Gastroesophageal sphincter (tissue), 4 donors: ENCODE measurements at regions not wholly inside any gene's neighbourhood (a gene's known extent, or its start where the extent isn't known, plus 50 kb on each side); places are given as distances from the start of the nearest gene placed in this dataset.

Experiments used
- ATAC-seq: fragments of 150-250 bp; one replicate; pipeline ENCODE4 v1.9.1; 2016; ENCODE audit warnings: mild to moderate bottlenecking, moderate library complexity
- H3K27ac ChIP-seq, 4 donors: fragments of 200-600 bp; sonication (generic) in 3 of 4; 1 replicate in 3 of 4; 2 replicates in 1 of 4; pipeline ENCODE4 v1.5.1; 2016 to 2019
- H3K27me3 ChIP-seq: fragments of 200-600 bp; sonication (generic); one replicate; pipeline ENCODE4 v1.5.1; 2019
- H3K36me3 ChIP-seq, 2 donors: fragments of 200-600 bp; sonication (generic); one replicate each; pipeline ENCODE4 v1.5.1; 2019; ENCODE audit warnings: control low read depth in 1 of 2
- H3K4me1 ChIP-seq, 3 donors: fragments of 200-600 bp; sonication (generic); 1 replicate in 2 of 3; 2 replicates in 1 of 3; pipeline ENCODE4 v1.5.1; 2016 to 2019; ENCODE audit warnings: control low read depth in 2 of 3
- H3K4me3 ChIP-seq, 2 donors: fragments of 200-600 bp; sonication (generic); one replicate each; pipeline ENCODE4 v1.5.1; 2019; ENCODE audit warnings: mild to moderate bottlenecking in 1 of 2, moderate library complexity in 1 of 2
- H3K9me3 ChIP-seq, 3 donors: fragments of 200-600 bp; sonication (generic); one replicate each; pipeline ENCODE4 v1.5.1; 2017 to 2019; ENCODE audit warnings: control low read depth in 2 of 3
- EP300 ChIP-seq: sonication (generic); formaldehyde crosslinking; IDR thresholded peaks from one replicate; pipeline ENCODE4 v1.6.1; 2017; ENCODE audit warnings: antibody characterized with exemption, mild to moderate bottlenecking
- POLR2A ChIP-seq, 2 donors: fragments of 450-650 bp; IDR thresholded peaks; one replicate each; pipeline ENCODE4 v1.6.1; 2017; ENCODE audit warnings: antibody characterized with exemption in 2 of 2, mild to moderate bottlenecking in 2 of 2, moderate library complexity in 1 of 2
- POLR2AphosphoS5 ChIP-seq: sonication (generic); formaldehyde crosslinking; IDR thresholded peaks from one replicate; pipeline ENCODE4 v1.6.1; 2017; ENCODE audit warnings: antibody characterized with exemption
- WGBS, 2 donors: methylation state at CpG; one replicate each; pipeline ENCODE4 v1.1.5; 2018; ENCODE audit warnings: low coverage in 1 of 2; 5-methylcytosine and 5-hydroxymethylcytosine counted together
- TF ChIP-seq, protein P1 (sequence below), 4 experiments: fragments of 200-600 bp in 2 of 4; fragments of 450-650 bp in 2 of 4; sonication (generic) in 1 of 4; IDR thresholded peaks; one replicate each; pipeline ENCODE4 v1.5.1; 2017 to 2019; ENCODE audit warnings: antibody characterized with exemption in 4 of 4, mild to moderate bottlenecking in 2 of 4, moderate library complexity in 2 of 4

DNA sequence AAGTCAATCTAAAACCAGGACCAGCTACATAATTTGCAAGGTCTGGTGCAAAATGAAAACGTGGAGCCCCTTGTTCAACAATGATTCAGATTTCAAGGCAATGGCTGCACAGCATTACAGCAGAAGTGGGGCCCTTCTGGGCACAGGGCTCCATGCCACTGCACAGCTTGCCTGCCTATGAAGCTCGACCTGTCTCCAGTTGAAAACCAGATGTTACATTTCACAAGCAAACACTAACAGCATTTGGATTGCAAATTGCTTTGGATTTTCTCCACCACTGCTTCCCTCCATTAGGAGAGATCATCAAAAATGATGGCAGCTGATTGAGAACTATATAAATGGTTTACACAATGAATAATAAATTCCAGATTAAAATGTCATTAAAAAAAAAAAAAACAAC is 551.4 kb upstream of the ZFHX3 start:
- ATAC-seq = no peak
- 24 to 37% methylated on average over 2 of the region's 2 CpGs for WGBS, 2 donors
- Histone ChIP-seq H3K4me1 (no peaks in the 10 kb centered on the region), H3K27me3 (no peaks in the 10 kb centered on the region), H3K9me3 (no peaks in the 10 kb centered on the region), H3K36me3 (no peaks in the 10 kb centered on the region), H3K27ac (no peak overlapping the region), H3K4me3 (no peak overlapping the region)
- TF ChIP-seq POLR2A (IDR thresholded peaks at IDR 0.05) = no peak
- no peak for TF ChIP-seq POLR2AphosphoS5
- TF ChIP-seq, protein P1, sequence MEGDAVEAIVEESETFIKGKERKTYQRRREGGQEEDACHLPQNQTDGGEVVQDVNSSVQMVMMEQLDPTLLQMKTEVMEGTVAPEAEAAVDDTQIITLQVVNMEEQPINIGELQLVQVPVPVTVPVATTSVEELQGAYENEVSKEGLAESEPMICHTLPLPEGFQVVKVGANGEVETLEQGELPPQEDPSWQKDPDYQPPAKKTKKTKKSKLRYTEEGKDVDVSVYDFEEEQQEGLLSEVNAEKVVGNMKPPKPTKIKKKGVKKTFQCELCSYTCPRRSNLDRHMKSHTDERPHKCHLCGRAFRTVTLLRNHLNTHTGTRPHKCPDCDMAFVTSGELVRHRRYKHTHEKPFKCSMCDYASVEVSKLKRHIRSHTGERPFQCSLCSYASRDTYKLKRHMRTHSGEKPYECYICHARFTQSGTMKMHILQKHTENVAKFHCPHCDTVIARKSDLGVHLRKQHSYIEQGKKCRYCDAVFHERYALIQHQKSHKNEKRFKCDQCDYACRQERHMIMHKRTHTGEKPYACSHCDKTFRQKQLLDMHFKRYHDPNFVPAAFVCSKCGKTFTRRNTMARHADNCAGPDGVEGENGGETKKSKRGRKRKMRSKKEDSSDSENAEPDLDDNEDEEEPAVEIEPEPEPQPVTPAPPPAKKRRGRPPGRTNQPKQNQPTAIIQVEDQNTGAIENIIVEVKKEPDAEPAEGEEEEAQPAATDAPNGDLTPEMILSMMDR (IDR thresholded peaks at IDR 0.05) = no peak
- TF ChIP-seq EP300 = no peak

- no peaks in the 10 kb centered on the region for H3K4me1 ChIP-seq
- WGBS, 2 donors = 86 to 88% methylated on average over 1 of the region's 1 CpG
- H3K4me3 ChIP-seq = no peak overlapping the region
- ATAC-seq = no peak
- H3K27me3 ChIP-seq = no peaks in the 10 kb centered on the region
- H3K9me3 ChIP-seq = no peaks in the 10 kb centered on the region
- no peaks in the 10 kb centered on the region for H3K36me3 ChIP-seq
- H3K27ac ChIP-seq = no peak overlapping the region
- TF ChIP-seq POLR2AphosphoS5 (no peak), EP300 (no peak), POLR2A (IDR thresholded peaks at IDR 0.05) (no peak)
- TF ChIP-seq, protein P1 (IDR thresholded peaks at IDR 0.05) = no peak
These were observed 536.2 kb upstream of the ZFHX3 start for GRCh38 chr16:73584157-73584556.

GRCh38 chr16:73572135-73572828 is 524.4 kb upstream of the ZFHX3 start:
- TF ChIP-seq POLR2A (IDR thresholded peaks at IDR 0.05) = no peak
- H3K27ac ChIP-seq = no peak overlapping the region
- no peak overlapping the region for H3K4me3 ChIP-seq
- H3K4me1 ChIP-seq = no peaks in the 10 kb centered on the region
- no peaks in the 10 kb centered on the region for H3K36me3 ChIP-seq
- ATAC-seq = no peak
- peaks cover 28% of the 10 kb centered on the region for H3K27me3 ChIP-seq
- WGBS, 2 donors = 61 to 71% methylated on average over 6 to 7 of the region's 8 CpGs
- no peaks in the 10 kb centered on the region for H3K9me3 ChIP-seq

DNA sequence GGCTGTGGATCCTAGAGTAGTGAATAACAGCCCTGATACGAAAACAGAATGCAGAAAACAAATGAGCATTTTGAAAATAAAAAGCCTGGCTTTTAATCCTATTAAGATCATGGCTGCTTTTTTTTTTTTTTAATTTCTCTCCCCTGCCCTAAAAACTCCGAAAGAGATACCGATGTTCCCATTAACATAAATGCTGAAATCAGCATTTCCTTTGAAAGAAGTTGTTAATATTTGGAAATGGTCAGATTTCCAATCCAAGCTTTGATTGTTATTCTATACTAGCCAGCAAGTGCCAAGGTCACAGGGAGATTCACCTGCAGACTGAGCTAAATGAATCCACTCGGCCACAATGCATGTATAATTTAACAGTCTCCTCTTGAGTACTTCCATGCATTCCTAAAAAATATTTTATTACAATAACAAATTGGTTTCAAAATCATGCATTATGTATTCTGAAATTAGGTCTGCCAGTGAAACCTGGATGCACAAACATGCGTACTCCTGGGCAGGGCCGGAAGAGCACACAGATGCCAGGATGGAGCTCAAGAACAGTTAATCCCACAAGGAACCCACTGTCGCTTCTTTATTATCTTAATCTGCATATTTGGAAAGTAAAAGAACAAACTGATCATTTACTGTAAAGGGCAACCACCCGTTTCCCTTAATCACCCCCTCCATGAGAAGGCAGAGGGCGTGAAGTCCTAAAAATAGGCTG is 521.5 kb upstream of the ZFHX3 start:
- TF ChIP-seq, protein P1 (IDR thresholded peaks at IDR 0.05) = no peak
- TF ChIP-seq POLR2AphosphoS5 (no peak), POLR2A (IDR thresholded peaks at IDR 0.05) (no peak), EP300 (no peak)
- peaks cover 17% of the 10 kb centered on the region for H3K27me3 ChIP-seq

DNA sequence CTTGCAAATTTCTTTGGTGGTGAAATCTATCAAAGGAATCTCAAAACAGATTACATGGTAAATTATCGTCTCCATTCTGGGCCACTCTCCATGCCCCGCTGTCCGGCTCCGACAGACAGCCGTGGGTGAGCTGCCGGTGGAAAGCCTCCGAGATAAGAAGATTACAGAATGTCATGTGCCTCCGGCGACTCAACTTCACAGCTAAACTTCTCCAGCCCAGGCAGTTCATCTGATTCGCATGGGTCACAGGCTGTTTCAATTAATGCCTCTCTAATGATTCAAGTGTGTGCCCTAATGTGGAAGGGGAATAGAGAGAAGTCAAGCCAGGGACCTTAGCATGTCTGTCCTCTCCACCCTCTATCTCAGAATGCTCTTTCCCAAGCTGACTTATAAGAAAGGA is 520.8 kb upstream of the ZFHX3 start:
- Histone ChIP-seq H3K36me3 (no peaks in the 10 kb centered on the region), H3K9me3 (no peaks in the 10 kb centered on the region), H3K4me3 (no peak overlapping the region), H3K27me3 (peaks cover 13% of the 10 kb centered on the region), H3K27ac (no peak overlapping the region), H3K4me1 (no peaks in the 10 kb centered on the region)
- ATAC-seq = no peak
- TF ChIP-seq, protein P1 (IDR thresholded peaks at IDR 0.05) = no peak
- TF ChIP-seq POLR2AphosphoS5 = no peak
- TF ChIP-seq POLR2A (IDR thresholded peaks at IDR 0.05) = no peak
- no peak for TF ChIP-seq EP300
- 85 to 86% methylated on average over 5 to 8 of the region's 10 CpGs for WGBS, 2 donors

More for the DNA sequence above, 521.5 kb upstream of the ZFHX3 start:
- Histone ChIP-seq H3K4me1 (no peaks in the 10 kb centered on the region), H3K4me3 (no peak overlapping the region), H3K9me3 (no peaks in the 10 kb centered on the region), H3K36me3 (no peaks in the 10 kb centered on the region), H3K27ac (no peak overlapping the region)
- ATAC-seq = no peak
- 68 to 72% methylated on average over 7 to 9 of the region's 9 CpGs for WGBS, 2 donors
